Dendritic cell treated with granulocyte-macrophage colony-stimulating factor and Interleukin-4, amounts not matched to agents 40 ng/mL and 50 ng/mL, for 4 days (primary cell): ENCODE measurements at regions not wholly inside any gene's neighbourhood (a gene's known extent, or its start where the extent isn't known, plus 50 kb on each side); places are given as distances from the start of the nearest gene placed in this dataset.
"Not testable (repeated sequence)": the region's sequence is repeated elsewhere in the genome, so short reads cannot be mapped to it uniquely, and the experiment has no call there.

Source experiments
- H3K27ac Mint-ChIP-seq: one replicate; pipeline ENCODE4 v1.8.0; 2022; ENCODE audit warnings: mild to moderate bottlenecking, mixed read lengths
- H3K27me3 Mint-ChIP-seq: one replicate; pipeline ENCODE4 v1.8.0; 2022; ENCODE audit warnings: mild to moderate bottlenecking, mixed read lengths
- H3K36me3 Mint-ChIP-seq: one replicate; pipeline ENCODE4 v1.8.0; 2022; ENCODE audit warnings: low read depth, mixed read lengths
- H3K4me1 Mint-ChIP-seq: one replicate; pipeline ENCODE4 v1.8.0; 2022; ENCODE audit warnings: low read depth, mixed read lengths
- H3K4me3 Mint-ChIP-seq: one replicate; pipeline ENCODE4 v1.8.0; 2022; ENCODE audit warnings: mild to moderate bottlenecking, moderate library complexity, mixed read lengths
- H3K9me3 Mint-ChIP-seq: one replicate; pipeline ENCODE4 v1.8.0; 2022; ENCODE audit warnings: mixed read lengths
- intact Hi-C: fragments of 100-400 bp; cut with micrococcal nuclease; formaldehyde crosslinking; loops from one replicate; pipeline ENCODE4 v1.15.0; 2022

- no peaks in the 10 kb centered on the region for H3K9me3 Mint-ChIP-seq
- no peaks in the 10 kb centered on the region for H3K4me1 Mint-ChIP-seq
- intact Hi-C loops, result no loop called here
Measured at GRCh38 chr3:86785386-86785785, 205.6 kb downstream of the VGLL3 start.

GRCh38 chr3:86782866-86783265 is 208.1 kb downstream of the VGLL3 start:
- Mint-ChIP-seq H3K9me3 (no peaks in the 10 kb centered on the region), H3K4me1 (no peaks in the 10 kb centered on the region), H3K4me3 (no peak overlapping the region), H3K27ac (no peak overlapping the region), H3K27me3 (no peaks in the 10 kb centered on the region), H3K36me3 (no peaks in the 10 kb centered on the region)
- intact Hi-C loops, result no loop called here

More at GRCh38 chr3:86785386-86785785, 205.6 kb downstream of the VGLL3 start:
- H3K36me3 Mint-ChIP-seq, result no peaks in the 10 kb centered on the region
- no peaks in the 10 kb centered on the region for H3K27me3 Mint-ChIP-seq
- H3K4me3 Mint-ChIP-seq, result no peak overlapping the region
- H3K27ac Mint-ChIP-seq, result no peak overlapping the region

DNA sequence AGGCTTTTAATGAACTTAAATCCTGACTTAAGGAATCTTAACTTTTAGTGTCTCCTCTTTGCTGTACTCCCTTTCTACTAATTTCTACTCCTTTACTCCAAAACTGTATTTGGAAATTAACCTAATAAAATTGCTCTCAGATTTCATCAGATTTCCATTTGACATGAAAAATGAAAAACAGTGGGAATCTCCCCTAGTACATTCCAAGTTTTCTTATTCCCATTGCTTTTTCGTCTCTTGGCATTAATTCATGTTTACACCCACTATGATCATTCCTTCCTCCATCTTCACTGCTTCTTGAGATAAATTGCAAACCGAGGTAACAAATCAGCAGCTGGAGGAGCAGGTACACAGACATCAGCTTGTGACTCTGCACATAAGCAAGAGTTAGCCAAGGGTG is 208.7 kb downstream of the VGLL3 start:
- Mint-ChIP-seq H3K27me3 (no peaks in the 10 kb centered on the region), H3K4me1 (no peaks in the 10 kb centered on the region), H3K4me3 (no peak overlapping the region), H3K36me3 (no peaks in the 10 kb centered on the region), H3K27ac (no peak overlapping the region), H3K9me3 (no peaks in the 10 kb centered on the region)
- intact Hi-C loops, result no loop called here

- Mint-ChIP-seq H3K27ac (no peak overlapping the region), H3K36me3 (no peaks in the 10 kb centered on the region), H3K9me3 (no peaks in the 10 kb centered on the region), H3K4me1 (no peaks in the 10 kb centered on the region), H3K4me3 (no peak overlapping the region), H3K27me3 (no peaks in the 10 kb centered on the region)
- intact Hi-C loops, result loop anchor here (5.0 to 10.0 kb wide), 2 partner anchors 311 to 393 kb away; no protein-coding TSS in a partner anchor
Measured at GRCh38 chr3:86774082-86774691, 216.8 kb downstream of the VGLL3 start.

DNA sequence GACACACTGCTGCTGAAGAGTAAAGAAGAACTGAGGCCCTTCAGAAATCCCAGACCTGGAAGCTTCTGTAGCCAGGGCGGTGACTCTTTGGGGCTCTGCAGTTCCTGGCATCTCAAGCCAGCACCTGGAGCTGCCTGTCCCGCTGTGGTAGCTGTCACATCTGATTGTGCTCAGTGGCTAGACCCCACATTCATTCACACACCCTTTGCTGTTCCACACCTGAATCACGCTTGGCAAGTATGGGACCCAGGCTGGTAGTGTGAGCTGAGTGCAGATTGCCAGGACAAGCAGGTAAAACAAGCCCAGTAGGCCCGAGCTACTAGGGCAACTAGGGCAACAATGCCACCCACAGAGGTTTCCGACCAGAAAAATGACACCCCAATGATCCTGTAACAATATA is 218.2 kb downstream of the VGLL3 start:
- Mint-ChIP-seq H3K27me3 (no peaks in the 10 kb centered on the region), H3K27ac (no peak overlapping the region)

DNA sequence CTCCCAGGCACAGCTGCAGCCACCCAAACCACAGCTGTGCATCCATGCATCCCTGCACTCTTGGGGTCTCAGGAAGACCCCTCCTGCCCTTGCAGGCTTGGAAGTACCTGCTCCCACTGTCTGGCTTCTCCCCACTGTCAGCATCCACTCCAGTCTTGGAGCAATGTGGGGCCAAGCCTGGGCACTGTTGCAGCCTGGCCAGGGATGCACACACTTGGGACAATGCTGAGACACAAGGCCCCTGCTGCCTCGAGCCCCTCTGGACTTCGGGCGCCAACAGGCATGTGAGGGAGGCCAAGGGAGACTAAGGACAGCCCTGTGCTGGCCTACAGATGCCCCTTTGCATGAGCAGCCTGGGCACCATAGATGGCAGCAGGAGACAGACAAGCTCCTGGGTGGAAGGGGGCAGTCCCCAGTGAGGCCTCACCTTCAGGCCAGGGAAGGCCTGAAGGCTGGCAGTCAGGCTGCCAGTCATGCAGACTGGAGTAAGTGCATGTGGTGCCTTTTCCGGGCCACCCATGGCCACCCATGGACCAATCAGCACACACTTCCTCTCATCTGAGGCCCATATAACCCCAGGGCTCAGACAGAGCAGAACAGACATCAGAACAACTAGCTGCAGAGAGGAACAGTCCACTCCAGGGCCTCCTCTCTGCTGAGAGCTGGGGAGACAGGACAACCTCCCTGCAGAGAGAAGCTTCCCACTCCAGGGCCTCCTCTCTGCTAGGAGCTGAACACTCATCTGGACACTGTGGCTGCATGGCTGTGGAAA is 219.0 kb downstream of the VGLL3 start:
- Mint-ChIP-seq H3K36me3 (no peaks in the 10 kb centered on the region), H3K4me1 (no peaks in the 10 kb centered on the region), H3K9me3 (no peaks in the 10 kb centered on the region), H3K27me3 (no peaks in the 10 kb centered on the region), H3K27ac (no peak overlapping the region), H3K4me3 (no peak overlapping the region)
- intact Hi-C loops, result loop anchor here (5.0 to 10.0 kb wide), 2 partner anchors 313 to 395 kb away; no protein-coding TSS in a partner anchor

More for the DNA sequence above, 218.2 kb downstream of the VGLL3 start:
- no peak overlapping the region for H3K4me3 Mint-ChIP-seq
- intact Hi-C loops, result loop anchor here (5.0 to 10.0 kb wide), 2 partner anchors 312 to 395 kb away; no protein-coding TSS in a partner anchor
- H3K4me1 Mint-ChIP-seq, result no peaks in the 10 kb centered on the region
- H3K9me3 Mint-ChIP-seq, result no peaks in the 10 kb centered on the region
- H3K36me3 Mint-ChIP-seq, result no peaks in the 10 kb centered on the region

DNA sequence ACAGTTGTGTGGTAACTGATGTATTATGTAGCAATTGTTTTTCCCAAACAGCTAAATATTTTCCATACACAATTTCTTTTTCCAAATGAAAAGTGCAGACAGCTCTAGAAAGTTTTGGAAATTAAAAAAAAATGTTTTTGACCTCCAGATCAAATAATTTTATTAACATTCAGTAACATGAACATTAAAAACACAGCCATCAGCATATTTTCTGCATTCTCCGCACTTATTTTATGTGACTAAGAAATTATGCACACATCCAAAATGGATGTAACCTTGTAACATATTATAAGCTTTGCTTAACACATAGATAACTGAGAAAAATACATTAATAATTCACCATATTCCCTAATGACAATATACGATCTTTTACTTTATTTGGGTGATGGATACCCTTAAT is 224.6 kb downstream of the VGLL3 start:
- Mint-ChIP-seq H3K27ac (no peak overlapping the region), H3K36me3 (no peaks in the 10 kb centered on the region), H3K9me3 (no peaks in the 10 kb centered on the region), H3K27me3 (no peaks in the 10 kb centered on the region), H3K4me3 (no peak overlapping the region), H3K4me1 (no peaks in the 10 kb centered on the region)
- intact Hi-C loops, result no loop called here

DNA sequence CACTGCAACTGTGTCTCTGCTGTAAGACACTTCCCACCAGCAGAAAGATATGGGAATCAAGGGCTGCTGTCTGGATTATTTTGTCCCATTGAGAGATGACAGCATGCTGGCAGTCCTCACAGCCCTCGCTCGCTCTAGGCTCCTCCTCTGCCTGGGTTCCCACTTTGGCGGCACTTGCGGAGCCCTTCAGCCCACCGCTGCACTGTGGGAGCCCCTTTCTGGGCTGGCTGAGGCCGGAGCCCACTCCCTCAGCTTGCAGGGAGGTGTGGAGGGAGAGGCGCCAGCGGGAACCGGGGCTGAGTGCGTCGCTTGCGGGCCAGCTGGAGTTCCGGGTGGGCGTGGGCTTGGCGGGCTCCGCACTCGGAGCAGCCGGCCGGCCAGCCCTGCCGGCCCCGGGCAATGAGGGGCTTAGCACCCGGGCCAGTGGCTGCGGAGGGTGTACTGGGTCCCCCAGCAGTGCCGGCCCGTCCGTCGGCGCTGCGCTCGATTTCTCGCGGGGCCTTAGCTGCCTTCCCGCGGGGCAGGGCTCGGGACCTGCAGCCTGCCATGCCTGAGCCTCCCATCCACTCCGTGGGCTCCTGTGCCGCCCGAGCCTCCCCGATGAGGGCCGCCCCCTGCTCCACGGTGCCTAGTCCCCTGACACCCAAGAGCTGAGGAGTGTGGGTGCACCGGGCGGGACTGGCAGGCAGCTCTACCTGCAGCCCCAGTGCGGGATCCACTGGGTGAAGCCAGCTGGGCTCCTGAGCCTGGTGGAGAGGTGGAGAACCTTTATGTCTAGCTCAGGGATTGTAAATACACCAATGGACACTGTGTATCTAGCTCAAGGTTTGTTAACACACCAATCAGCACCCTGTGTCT is 233.4 kb downstream of the VGLL3 start:
- H3K4me3 Mint-ChIP-seq, H3K27me3 Mint-ChIP-seq, H3K27ac Mint-ChIP-seq, H3K36me3 Mint-ChIP-seq, H3K4me1 Mint-ChIP-seq, intact Hi-C loops: not testable (repeated sequence)
- H3K9me3 Mint-ChIP-seq, result peaks cover 19% of the 10 kb centered on the region

GRCh38 chr3:86748015-86748414 is 242.9 kb downstream of the VGLL3 start:
- no peak overlapping the region for H3K27ac Mint-ChIP-seq
- intact Hi-C loops, result no loop called here
- no peak overlapping the region for H3K4me3 Mint-ChIP-seq
- H3K9me3 Mint-ChIP-seq, result no peaks in the 10 kb centered on the region
- H3K27me3 Mint-ChIP-seq, result no peaks in the 10 kb centered on the region
- H3K36me3 Mint-ChIP-seq, result no peaks in the 10 kb centered on the region
- no peaks in the 10 kb centered on the region for H3K4me1 Mint-ChIP-seq

DNA sequence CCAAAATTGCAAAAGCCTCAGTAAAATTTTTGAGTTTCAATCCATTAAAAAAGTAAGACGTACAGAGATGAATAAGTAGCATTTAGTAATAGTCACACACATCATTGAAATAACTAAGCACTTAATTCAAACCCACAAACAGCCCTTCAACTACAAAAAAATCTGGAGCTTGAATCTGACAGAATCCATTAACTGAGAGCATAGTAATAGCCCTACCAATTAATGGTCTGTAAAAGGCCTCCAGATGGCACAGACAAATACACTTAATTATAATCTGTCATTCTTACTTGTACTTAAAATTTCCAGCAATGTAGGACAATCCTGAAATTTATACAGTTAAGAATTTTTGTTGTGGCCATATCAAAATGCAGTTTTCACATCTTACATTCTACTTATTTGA is 246.9 kb downstream of the VGLL3 start:
- Mint-ChIP-seq H3K9me3 (no peaks in the 10 kb centered on the region), H3K4me1 (no peaks in the 10 kb centered on the region), H3K36me3 (no peaks in the 10 kb centered on the region), H3K4me3 (no peak overlapping the region), H3K27ac (no peak overlapping the region), H3K27me3 (no peaks in the 10 kb centered on the region)
- intact Hi-C loops, result no loop called here

GRCh38 chr3:86743233-86743632 is 247.7 kb downstream of the VGLL3 start:
- no peaks in the 10 kb centered on the region for H3K4me1 Mint-ChIP-seq
- H3K36me3 Mint-ChIP-seq, result no peaks in the 10 kb centered on the region
- no peaks in the 10 kb centered on the region for H3K9me3 Mint-ChIP-seq
- H3K27me3 Mint-ChIP-seq, result no peaks in the 10 kb centered on the region
- no peak overlapping the region for H3K4me3 Mint-ChIP-seq
- intact Hi-C loops, result no loop called here
- H3K27ac Mint-ChIP-seq, result no peak overlapping the region

GRCh38 chr3:86740751-86741150 is 250.2 kb downstream of the VGLL3 start:
- H3K4me1 Mint-ChIP-seq, result no peaks in the 10 kb centered on the region
- no peaks in the 10 kb centered on the region for H3K9me3 Mint-ChIP-seq
- no peak overlapping the region for H3K27ac Mint-ChIP-seq
- intact Hi-C loops, result no loop called here
- H3K27me3 Mint-ChIP-seq, result no peaks in the 10 kb centered on the region
- no peak overlapping the region for H3K4me3 Mint-ChIP-seq
- no peaks in the 10 kb centered on the region for H3K36me3 Mint-ChIP-seq

DNA sequence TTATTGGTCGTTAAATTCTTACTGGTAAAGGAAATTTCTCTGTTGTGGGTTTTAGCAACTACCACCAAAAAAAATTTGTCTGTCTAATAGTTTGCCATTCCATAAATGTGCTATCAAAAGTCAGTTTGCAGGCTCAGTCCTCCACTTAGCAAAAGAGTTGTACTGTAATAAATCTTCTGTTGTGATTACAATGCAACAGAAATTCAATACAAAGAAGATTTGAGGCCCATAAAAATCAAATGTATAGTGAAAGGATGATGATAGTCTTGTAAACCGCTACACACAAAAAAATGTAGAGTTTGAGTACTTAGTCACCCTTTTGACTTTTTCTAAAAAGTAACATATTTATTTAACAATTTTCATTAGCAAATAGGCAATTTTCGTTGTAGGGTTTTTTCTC is 251.7 kb downstream of the VGLL3 start:
- intact Hi-C loops, result no loop called here

DNA sequence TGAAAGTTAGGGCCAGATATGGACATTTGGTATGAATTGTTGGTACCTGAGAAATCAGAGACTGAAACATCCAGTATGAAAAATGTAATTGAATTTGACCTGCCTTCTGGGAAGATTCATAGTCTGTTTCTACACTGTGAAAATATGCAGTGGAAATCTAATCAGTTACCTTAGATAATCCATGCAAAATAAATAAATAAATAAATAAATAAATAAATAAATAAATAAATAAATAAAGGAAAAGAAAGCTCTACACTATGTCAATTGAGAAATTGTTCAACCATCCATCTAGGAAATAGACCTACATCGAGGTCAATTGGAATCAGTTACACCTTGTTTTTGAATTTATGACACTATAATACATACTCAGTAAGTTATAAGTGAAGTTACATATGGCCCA is 252.3 kb downstream of the VGLL3 start:
- H3K27ac Mint-ChIP-seq, result no peak overlapping the region
- H3K4me1 Mint-ChIP-seq, result no peaks in the 10 kb centered on the region
- intact Hi-C loops, result no loop called here
- H3K36me3 Mint-ChIP-seq, result no peaks in the 10 kb centered on the region
- no peaks in the 10 kb centered on the region for H3K27me3 Mint-ChIP-seq
- no peak overlapping the region for H3K4me3 Mint-ChIP-seq
- H3K9me3 Mint-ChIP-seq, result no peaks in the 10 kb centered on the region

More for the DNA sequence above, 251.7 kb downstream of the VGLL3 start:
- Mint-ChIP-seq H3K36me3 (no peaks in the 10 kb centered on the region), H3K9me3 (no peaks in the 10 kb centered on the region), H3K4me3 (no peak overlapping the region), H3K27me3 (no peaks in the 10 kb centered on the region), H3K27ac (no peak overlapping the region), H3K4me1 (no peaks in the 10 kb centered on the region)
